EH (cell line): ENCODE measurements at regions not wholly inside any gene's neighbourhood (a gene's known extent, or its start where the extent isn't known, plus 50 kb on each side); places are given as distances from the start of the nearest gene placed in this dataset.
"Not testable (repeated sequence)": the region's sequence is repeated elsewhere in the genome, so short reads cannot be mapped to it uniquely, and the experiment has no call there.

Source experiments
- DNase-seq: peaks from one replicate; pipeline ENCODE4 v3.0.0-alpha.2; 2015; ENCODE audit warnings: low read depth

DNA sequence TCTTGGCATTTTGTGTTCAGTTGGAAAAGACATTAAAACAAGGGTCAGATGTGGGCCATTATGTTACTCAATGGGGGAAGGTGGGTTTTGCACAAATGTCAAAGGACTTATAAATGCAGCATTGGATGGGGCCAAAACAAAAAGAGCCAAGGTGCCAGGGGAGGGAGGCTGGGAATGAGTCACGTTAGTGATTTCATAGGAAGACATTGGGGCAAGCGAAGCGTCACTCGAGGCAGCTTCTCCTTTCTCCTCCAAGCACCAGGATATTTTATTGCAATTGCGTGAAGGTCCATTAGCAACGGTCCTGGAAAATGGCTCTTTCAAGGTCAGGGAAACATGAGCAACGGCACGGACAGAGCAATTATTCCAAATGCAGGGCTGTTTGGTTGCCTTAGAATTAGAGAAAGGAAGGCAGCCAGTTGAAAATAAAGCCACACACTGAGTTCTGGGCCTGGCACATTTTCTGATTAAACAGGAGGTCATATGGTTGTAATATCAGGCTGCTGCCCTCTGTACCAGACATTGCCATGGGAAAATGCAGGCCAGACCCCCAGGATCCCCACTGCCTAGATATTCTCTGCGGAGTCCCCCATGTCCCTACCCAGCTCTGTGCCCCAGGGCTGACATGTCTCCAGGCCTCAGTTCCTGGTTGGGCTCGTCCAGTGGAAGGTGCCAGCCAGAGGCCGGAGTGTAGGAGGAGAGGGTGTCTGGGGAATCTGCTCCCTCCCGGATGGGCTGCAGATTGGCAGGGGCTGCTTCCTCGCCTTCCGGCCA lies 63.3 kb upstream of the NANOS1 start:
- no peak for DNase-seq

DNA sequence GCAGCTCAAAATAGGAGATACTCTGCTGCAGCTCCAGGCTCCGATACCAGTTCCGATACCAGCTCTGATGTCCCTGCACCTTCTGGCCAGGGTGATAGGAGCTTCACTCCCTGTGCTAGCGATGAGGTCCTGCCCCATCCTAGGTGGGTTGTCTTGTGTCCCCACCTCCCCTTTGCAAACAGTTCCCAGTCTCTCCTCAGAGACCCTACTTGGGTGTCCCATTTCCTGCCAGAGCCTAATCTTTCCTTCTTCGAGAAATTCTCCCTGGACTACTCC lies 62.7 kb upstream of the NANOS1 start:
- no peak for DNase-seq

DNA sequence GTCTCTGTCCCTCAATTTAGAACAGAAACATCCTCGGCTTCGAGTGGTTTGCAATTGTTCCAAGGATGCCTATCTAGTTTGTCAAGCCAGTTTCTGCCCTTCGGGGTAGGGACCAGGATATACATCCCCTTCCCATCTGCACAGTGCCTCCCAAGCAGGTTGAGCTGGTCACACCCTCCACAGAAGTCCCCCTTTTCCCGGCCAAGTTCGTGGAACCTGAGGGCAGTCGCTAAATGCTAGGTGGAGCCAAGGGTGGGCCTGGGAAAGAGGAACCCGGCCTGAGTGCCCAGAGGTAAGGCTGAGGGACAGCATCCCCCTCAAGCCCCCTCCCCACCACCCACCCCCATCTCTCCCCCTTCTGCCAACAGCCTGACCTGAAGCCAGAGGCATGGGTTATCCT lies 62.4 kb upstream of the NANOS1 start:
- no peak for DNase-seq

DNA sequence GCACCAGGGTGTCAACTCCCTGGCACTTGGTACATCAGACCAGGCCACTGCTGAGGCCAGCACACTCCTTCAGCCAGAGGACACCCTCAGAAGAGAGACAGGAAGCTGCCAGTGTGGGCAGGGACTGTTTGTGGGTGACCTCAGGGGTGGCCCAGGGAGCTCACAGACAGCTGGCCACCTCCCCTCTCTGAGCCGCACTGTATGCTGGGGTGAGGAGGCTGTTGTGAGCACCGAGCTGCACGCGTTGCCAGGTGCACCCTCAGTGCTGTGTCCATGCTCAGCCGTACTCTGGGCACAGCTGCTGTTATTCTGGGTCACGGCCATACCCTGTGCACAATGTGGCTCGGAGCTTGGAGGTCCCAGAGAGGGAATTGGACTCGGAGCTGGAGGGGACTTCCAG lies 61.5 kb upstream of the NANOS1 start:
- DNase-seq, result no peak

DNA sequence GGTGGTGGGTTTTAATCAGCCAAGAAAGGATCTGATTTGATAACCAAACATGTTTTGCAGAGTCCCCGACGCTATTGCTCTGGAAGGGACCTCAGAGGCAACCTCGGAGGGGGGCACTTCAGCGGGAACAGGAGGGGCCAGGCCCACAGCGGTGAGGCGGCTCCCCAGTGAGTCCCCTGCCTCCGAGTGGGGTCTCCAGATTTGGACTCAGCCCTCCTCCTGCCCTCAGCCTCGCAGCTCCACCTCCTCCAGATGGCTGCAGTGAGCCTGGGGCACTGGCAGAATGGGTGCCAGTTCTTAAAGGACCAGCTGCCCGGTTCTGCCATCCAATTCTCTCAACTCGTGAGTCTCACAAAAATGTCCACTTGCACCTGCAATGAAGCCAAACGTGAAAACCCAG lies 61.0 kb upstream of the NANOS1 start:
- no peak for DNase-seq

DNA sequence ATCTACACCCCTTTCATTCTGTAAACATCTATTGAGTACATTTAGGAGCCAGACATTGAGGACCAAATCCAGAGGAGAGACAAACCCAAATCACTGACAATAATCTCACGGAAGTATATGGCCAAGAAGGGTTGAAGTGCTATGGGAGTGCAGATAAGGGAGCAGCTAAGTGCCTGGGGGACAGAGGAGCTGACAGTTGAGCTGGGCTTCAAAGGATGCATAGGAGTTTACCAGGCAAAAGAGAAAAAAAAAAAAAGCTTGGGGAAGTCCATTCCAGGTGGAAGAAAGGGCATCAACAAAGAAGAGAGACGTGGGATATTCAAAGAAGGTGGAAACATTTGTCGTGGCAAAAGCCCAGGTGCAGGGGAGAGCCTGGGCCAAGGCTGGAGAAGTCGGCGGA lies 60.5 kb upstream of the NANOS1 start:
- no peak for DNase-seq

DNA sequence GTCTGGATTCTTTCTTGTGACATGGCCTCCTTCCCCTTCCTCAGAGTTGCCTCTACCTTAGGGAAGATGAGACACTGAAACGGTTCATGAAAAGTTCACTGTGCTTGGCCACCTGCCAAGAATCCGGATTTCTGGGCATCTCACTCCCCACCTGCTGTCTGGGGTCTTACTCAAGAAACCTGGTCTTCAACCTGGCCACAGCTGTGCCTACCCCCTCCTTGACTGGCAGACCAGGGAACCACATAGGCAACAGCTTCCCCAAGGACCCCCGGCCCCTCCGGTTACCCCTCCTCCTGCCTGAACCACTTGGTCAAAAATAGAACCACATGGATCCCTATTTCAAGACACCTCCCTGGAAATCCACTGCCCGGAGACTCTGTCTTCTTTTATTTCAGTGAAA lies 58.7 kb upstream of the NANOS1 start:
- no peak for DNase-seq

DNA sequence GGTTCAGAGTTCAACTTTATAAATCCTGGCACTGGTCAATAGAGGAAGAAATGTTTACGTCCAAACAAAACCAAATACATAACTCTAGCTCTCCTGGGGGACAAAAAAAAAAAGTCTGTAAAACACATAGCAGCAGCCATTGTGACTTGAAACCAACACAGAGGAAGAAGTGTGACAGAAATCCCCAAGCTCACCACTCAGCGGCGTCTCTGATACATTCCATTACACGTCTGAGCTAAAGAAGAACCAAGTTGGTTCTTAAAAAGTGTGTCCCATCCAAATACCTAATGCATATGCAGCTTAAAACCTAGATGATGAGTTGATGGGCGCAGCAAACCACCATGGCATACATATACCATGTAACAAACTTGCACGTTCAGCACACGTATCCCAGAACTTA lies 58.3 kb upstream of the NANOS1 start:
- DNase-seq, result no peak

DNA sequence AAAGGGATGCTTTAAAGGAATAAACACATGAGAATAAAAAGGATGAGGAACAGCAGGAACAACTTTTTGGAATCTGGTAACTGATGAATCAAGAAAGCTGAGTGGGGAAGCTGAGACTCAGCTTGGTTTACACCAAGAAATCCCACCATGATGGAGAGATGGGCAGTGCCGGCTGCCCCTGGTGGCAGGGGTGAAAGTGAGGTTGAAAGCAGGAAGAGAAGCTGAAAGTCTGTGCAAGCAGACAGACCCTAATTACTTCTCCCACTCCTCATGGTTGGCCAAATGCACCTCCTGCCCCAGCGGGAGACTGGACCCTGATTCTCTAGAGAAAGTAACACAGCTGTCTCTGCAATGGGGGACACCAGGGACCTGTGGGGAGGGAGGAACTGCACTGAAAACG lies 57.6 kb upstream of the NANOS1 start:
- DNase-seq, result no peak

DNA sequence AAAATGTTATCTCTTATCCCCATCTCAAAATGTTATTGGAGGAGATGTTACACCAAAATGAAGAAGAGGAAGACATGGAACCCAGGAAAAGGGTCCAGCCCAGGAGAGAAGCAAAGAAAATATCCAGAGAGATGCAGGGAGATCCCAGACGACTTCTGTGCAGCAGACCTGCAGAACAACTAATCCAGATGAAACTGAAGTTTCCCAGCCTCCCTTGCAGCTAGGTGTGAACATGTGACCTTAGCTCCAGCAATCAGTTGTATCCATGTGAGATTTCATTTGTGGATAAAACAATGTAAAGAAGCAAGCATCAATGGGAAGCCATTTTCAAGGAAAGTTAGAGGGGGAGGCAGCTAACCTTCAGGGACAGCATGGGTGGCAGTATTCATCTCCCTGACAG lies 55.8 kb upstream of the NANOS1 start:
- DNase-seq, result no peak

DNA sequence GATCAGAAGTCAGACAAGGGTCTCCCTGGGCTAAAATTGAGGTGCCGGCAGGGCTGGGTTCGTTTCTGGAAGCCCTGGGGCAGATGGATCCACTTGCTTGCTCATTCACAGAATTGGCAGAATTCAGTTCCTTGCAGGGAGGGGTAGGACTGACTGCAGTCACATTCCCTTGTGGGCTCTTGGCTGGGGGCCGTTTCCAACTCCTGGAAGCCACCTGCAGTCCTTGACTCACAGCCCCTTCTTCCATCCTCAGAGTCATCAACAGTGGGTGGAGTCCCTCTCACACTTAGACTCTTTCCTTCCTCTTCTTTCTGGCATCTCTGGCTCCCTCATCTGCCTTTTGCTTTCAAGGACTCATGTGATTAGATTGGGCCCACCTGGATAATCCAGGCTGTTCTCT lies 54.6 kb upstream of the NANOS1 start:
- no peak for DNase-seq

DNA sequence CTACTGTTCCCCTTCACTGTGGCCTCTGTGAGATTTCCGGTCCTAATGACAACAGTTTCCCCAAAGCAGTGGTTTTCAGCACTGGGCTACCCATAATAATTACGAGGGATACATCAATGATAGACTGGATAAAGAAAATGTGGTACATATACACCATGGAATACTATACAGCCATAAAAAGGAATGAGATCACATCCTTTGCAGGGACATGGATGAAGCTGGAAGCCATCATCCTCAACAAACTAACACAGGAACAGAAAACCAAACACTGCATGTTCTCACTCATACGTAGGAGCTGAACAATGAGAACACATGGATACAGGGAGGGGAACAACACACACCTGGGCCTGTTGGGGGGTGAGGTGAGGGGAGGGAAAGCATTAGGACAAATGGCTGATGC lies 53.3 kb upstream of the NANOS1 start:
- not testable (repeated sequence) for DNase-seq

DNA sequence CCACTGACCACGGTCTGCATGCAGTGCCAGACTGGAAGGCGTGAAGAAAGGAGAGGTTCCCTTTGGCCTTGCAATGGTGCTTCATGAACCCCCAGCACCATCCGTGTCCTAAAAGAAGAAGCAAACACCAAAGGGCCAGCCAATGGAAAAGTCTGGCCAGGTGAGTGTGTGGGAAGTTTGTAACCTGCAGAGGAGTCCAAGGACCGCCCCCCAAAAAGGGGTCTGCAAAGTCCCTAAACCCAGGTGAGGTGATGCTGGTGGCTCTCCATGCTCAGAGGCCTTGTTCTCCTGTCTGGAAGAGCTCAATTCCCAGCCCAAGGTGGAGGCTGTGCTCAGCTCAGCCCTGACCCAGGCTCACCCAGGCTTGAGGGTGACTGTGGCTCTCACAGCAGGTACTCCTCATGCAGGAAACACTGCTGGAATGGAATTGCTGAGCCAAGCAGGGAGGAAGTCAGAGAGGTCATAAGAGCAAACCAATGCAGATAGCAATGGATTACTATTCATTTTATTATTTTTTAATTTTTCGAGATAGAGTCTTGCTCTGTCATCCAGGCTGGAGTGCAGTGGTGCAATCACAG lies 52.4 kb upstream of the NANOS1 start:
- no peak for DNase-seq

DNA sequence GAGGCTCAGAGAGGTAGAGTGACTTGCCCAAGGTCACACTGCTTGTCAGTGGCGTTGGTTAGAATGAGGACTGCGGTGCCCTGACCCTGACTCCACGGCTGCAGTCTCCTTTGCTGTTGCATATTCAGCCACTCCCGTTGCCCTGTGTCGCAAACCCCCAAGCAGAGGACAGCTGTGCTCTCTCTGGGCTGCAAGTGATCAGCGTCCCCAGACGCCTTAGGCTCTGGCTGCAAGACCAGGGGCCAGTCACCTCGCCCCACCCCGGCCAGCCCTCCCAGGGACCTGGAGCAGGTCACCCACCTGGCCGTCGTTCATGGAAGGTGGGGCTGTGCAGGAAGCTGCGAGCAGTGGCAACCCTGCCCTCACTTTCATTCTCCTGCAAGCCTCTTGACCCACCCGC lies 51.7 kb upstream of the NANOS1 start:
- DNase-seq, result no peak

DNA sequence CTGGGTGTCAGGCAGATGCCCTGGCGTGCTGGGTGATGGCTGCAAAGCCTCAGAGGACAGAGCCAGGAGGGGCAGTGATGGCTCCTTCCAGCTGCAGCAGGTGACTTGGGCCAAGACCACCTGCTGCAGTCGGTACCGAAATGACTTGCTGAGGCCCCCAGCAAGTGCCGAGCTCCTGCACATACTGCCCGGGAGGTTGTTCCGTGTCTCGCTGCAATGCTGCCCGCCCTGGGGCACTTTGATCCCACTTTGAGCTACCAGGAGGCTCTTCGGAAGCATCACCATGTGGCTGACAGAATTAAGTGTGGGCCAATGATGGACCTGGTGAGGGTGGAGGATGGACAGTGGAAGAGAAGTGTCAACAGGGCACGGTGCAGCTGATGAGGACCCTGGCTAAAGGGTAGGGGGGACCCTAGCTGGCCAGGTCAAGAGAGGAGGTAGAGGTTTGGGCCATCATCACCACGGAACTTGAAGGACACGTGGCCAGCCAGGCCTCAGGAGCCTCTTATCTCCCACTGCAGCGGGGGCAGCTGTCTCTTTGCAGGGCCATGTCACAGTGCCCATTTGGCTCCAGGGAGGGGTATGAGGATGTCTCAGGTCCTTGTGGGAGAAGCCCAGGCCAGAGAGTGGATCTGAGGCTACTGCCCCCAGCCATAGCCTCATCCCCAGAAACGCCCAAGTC lies 51.1 kb upstream of the NANOS1 start:
- no peak for DNase-seq

DNA sequence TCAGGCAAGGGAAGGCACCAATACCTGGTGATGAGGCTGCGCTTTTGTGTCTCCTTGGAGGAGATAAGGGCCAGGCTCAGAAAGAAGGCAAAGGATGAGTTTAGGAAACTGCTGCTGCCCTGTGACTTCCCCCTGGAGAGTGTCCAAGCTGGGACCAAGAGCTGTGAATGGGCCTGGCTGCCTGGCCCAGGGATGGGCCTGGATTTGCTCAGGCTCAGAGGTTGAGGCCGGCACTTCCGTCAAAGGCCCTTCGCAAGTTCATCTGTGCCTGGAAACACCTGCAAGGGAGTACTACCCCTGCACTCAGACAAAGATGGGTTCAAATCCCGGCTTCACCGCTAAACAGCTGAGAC lies 50.5 kb upstream of the NANOS1 start:
- no peak for DNase-seq

DNA sequence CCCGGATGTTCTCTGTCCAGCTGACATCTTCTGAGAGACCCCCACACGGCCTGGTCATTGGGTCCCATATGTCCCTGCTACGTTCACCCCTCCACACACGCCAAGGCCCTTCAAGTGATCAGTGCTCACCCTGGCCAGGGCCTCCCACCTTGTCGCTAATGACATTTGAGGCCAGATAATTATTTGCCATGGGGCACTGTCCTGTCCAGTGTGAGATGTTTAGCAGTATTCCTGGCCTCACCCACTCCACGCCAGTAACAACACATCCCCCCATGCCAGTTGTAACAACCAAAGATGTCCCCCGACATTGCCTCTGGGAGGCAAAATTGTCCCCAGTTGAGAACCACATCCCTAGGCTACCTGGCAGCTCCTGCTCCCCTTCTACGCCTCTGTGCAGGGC lies 49.9 kb upstream of the NANOS1 start:
- no peak for DNase-seq
